ENCODE measurements at regions not wholly inside any gene's neighbourhood (a gene's known extent, or its start where the extent isn't known, plus 50 kb on each side); places are given as distances from the start of the nearest gene placed in this dataset.

GRCh38 chr2:45172142-45172541, 162.9 kb upstream of the SIX2 start:
- no peak for DNase-seq

GRCh38 chr2:45171136-45171501, 161.9 kb upstream of the SIX2 start:
- no peak for DNase-seq

- no peak for DNase-seq
Measured at GRCh38 chr2:45170191-45171135, 161.2 kb upstream of the SIX2 start.

GRCh38 chr2:45169339-45170190, 160.3 kb upstream of the SIX2 start:
- no peak for DNase-seq

GRCh38 chr2:45168711-45169338, 159.6 kb upstream of the SIX2 start:
- peak; percentile 45 for DNase-seq

GRCh38 chr2:45167920-45168629, 158.8 kb upstream of the SIX2 start:
- DNase-seq = no peak

GRCh38 chr2:45166229-45166890, 157.1 kb upstream of the SIX2 start:
- DNase-seq = no peak

- no peak for DNase-seq
Measured at GRCh38 chr2:45162711-45163110, 153.5 kb upstream of the SIX2 start.

GRCh38 chr2:45156605-45157004, 147.4 kb upstream of the SIX2 start:
- DNase-seq = no peak

GRCh38 chr2:45154606-45155155, 145.4 kb upstream of the SIX2 start:
- no peak for DNase-seq

- no peak for DNase-seq
Measured at GRCh38 chr2:45154144-45154543, 144.9 kb upstream of the SIX2 start.

- no peak for DNase-seq
Measured at GRCh38 chr2:45153121-45153520, 143.9 kb upstream of the SIX2 start.

GRCh38 chr2:45152691-45153090, 143.4 kb upstream of the SIX2 start:
- no peak for DNase-seq

- DNase-seq = no peak
Measured at GRCh38 chr2:45145073-45145899, 136.0 kb upstream of the SIX2 start.

GRCh38 chr2:45141883-45142866, 132.9 kb upstream of the SIX2 start:
- no peak for DNase-seq

- no peak for DNase-seq
Measured at GRCh38 chr2:45140675-45141074, 131.4 kb upstream of the SIX2 start.

- no peak for DNase-seq
Measured at GRCh38 chr2:45138904-45139303, 129.7 kb upstream of the SIX2 start.

- no peak for DNase-seq
Measured at GRCh38 chr2:45137966-45138695, 128.9 kb upstream of the SIX2 start.

GRCh38 chr2:45134726-45135125, 125.5 kb upstream of the SIX2 start:
- no peak for DNase-seq

Measured in 8988T (cell line).